SU-DHL-6 (cell line): ENCODE measurements at regions not wholly inside any gene's neighbourhood (a gene's known extent, or its start where the extent isn't known, plus 50 kb on each side); places are given as distances from the start of the nearest gene placed in this dataset.

ENCODE experiments used
- EZH2phosphoT487 ChIP-seq: fragments of 200-600 bp; sonication (generic), shearing (Covaris generic); conservative IDR thresholded peaks from 2 replicates; pipeline ENCODE4 v1.6.1; 2018; ENCODE audit warnings: mild to moderate bottlenecking, antibody characterized with exemption, low read length, moderate library complexity, mixed read lengths
- TF ChIP-seq, protein P1 (sequence below): fragments of 200-600 bp; sonication (generic); IDR thresholded peaks from one replicate; pipeline ENCODE4 v1.5.1; 2017; ENCODE audit warnings: antibody characterized with exemption, mild to moderate bottlenecking, low read length, moderate library complexity; ENCODE audit not compliant: insufficient read depth, poor library complexity, severe bottlenecking

DNA sequence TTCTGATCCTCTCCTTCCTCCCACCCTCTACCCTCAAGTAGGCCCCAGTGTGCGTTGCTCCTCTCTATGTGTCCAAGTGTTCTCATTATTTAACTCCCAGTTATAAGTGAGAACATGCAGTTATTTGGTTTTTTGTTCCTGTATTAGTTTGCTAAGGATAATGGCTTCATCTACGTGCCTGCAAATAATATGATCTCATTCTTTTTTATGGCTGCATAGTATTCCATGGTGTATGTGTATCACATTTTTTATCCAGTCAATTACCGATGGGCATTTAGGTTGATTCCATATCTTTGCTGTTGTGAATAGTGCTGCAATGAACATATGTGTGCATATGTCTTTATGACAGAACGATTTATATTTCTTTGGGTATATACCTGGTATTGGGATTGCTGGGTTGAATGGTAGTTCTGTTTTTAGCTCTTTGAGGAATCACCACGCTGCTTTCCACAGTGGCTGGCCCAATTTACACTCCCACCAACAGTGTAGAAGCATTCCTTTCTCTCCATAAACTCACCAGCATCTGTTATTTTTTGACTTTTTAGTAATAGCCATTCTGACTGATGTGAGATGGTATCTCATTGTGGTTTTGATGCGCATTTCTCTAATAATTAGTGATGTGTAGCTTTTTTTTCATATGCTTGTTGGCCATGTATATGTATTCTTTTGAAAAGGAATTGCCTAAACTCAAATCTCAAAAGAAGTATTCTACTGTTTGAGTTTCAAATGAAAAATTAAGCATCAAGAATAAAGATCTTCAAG lies 116.9 kb downstream of the ETS2 start:
- TF ChIP-seq, protein P1, sequence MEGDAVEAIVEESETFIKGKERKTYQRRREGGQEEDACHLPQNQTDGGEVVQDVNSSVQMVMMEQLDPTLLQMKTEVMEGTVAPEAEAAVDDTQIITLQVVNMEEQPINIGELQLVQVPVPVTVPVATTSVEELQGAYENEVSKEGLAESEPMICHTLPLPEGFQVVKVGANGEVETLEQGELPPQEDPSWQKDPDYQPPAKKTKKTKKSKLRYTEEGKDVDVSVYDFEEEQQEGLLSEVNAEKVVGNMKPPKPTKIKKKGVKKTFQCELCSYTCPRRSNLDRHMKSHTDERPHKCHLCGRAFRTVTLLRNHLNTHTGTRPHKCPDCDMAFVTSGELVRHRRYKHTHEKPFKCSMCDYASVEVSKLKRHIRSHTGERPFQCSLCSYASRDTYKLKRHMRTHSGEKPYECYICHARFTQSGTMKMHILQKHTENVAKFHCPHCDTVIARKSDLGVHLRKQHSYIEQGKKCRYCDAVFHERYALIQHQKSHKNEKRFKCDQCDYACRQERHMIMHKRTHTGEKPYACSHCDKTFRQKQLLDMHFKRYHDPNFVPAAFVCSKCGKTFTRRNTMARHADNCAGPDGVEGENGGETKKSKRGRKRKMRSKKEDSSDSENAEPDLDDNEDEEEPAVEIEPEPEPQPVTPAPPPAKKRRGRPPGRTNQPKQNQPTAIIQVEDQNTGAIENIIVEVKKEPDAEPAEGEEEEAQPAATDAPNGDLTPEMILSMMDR, result no peak
- TF ChIP-seq EZH2phosphoT487, result no peak
